ENCODE measurements at regions not wholly inside any gene's neighbourhood (a gene's known extent, or its start where the extent isn't known, plus 50 kb on each side); places are given as distances from the start of the nearest gene placed in this dataset.
"Not testable (repeated sequence)": the region's sequence is repeated elsewhere in the genome, so short reads cannot be mapped to it uniquely, and the experiment has no call there.

- H3K4me1 ChIP-seq, result no peaks in the 10 kb centered on the region
- no peak overlapping the region for H3K27ac ChIP-seq
- TF ChIP-seq, protein P1, sequence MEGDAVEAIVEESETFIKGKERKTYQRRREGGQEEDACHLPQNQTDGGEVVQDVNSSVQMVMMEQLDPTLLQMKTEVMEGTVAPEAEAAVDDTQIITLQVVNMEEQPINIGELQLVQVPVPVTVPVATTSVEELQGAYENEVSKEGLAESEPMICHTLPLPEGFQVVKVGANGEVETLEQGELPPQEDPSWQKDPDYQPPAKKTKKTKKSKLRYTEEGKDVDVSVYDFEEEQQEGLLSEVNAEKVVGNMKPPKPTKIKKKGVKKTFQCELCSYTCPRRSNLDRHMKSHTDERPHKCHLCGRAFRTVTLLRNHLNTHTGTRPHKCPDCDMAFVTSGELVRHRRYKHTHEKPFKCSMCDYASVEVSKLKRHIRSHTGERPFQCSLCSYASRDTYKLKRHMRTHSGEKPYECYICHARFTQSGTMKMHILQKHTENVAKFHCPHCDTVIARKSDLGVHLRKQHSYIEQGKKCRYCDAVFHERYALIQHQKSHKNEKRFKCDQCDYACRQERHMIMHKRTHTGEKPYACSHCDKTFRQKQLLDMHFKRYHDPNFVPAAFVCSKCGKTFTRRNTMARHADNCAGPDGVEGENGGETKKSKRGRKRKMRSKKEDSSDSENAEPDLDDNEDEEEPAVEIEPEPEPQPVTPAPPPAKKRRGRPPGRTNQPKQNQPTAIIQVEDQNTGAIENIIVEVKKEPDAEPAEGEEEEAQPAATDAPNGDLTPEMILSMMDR (IDR thresholded peaks at IDR 0.05), result no peak
- no peak for TF ChIP-seq POLR2A (IDR thresholded peaks at IDR 0.05)
- DNase-seq, result no peak
- H3K27me3 ChIP-seq, result no peaks in the 10 kb centered on the region
- no peaks in the 10 kb centered on the region for H3K36me3 ChIP-seq
- no peaks in the 10 kb centered on the region for H3K9me3 ChIP-seq
- H3K4me3 ChIP-seq, result no peak overlapping the region
Measured at GRCh38 chr20:26169506-26169905, 472.9 kb upstream of the ZNF337 start.

- no peak overlapping the region for H3K4me3 ChIP-seq
- H3K36me3 ChIP-seq, result no peaks in the 10 kb centered on the region
- H3K27ac ChIP-seq, result no peak overlapping the region
- TF ChIP-seq, protein P1 (IDR thresholded peaks at IDR 0.05), result no peak
- TF ChIP-seq POLR2A (IDR thresholded peaks at IDR 0.05), result no peak
- no peaks in the 10 kb centered on the region for H3K9me3 ChIP-seq
- H3K4me1 ChIP-seq, result no peaks in the 10 kb centered on the region
- no peak for DNase-seq
- no peaks in the 10 kb centered on the region for H3K27me3 ChIP-seq
Measured at GRCh38 chr20:26167499-26167898, 470.8 kb upstream of the ZNF337 start.

DNA sequence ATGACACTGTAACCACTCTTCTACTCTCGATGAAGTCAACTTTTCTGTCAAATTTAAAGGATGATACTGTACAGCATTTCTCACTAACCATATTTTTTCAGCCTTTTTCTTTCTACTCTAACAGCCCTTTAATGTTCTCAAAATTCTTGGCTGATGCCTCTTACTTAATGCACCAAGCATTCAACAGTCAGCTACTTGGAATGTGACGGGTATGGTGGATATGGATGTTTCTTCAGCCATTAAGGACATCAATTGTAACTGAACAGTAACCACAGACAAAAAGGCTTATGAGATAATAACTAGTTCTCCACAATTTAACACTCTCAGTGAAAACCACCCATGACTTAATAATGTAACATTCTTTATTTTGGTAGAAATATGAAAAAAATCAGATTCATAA, 467.2 kb upstream of the ZNF337 start:
- no peaks in the 10 kb centered on the region for H3K4me1 ChIP-seq
- H3K36me3 ChIP-seq, result no peaks in the 10 kb centered on the region
- no peaks in the 10 kb centered on the region for H3K9me3 ChIP-seq
- no peak for DNase-seq
- H3K27me3 ChIP-seq, result no peaks in the 10 kb centered on the region
- no peak overlapping the region for H3K27ac ChIP-seq
- TF ChIP-seq, protein P1 (IDR thresholded peaks at IDR 0.05), result no peak
- no peak overlapping the region for H3K4me3 ChIP-seq

DNA sequence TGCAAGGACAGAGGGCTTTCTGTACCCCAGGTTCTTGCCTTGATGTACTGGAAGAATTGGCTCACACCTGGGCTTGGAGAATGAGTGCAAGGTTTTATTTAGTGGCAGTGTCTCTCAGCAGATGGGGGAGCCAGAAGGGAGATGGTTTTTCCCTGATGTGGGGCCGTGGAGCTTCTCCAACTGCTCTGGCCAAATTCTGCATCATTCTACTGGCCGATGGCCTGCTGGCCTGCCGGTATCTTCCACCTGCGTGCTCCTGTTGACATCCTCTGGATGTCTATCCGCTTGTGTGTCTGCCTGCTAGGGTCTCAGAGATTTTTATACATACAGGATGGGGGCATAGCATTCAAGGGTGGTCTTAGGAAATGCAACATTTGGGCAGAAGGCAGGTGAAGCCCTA, 466.5 kb upstream of the ZNF337 start:
- DNase-seq, H3K4me1 ChIP-seq, H3K36me3 ChIP-seq, H3K9me3 ChIP-seq, H3K27ac ChIP-seq, H3K4me3 ChIP-seq, H3K27me3 ChIP-seq: not testable (repeated sequence)

DNA sequence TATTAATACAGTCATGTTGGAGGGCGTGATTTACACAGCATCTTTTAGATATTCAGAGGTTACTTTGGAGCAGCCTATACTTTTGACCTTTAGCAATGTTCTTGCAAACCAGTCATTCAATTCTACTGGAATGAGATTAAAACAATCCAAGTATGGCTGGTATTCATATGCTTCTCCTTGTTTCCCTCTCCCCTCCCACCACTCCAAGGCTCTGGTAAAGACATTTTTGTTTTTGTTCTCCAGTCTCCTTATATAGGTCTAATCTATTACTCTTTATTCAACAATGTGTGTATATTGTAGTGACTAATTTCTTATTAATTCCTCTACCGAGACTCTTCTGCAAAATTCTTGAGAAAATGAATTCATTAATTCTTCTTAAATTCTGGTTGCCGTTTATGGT, 465.1 kb upstream of the ZNF337 start:
- H3K4me3 ChIP-seq, H3K4me1 ChIP-seq, H3K36me3 ChIP-seq, H3K27me3 ChIP-seq, H3K27ac ChIP-seq, DNase-seq, H3K9me3 ChIP-seq: not testable (repeated sequence)

DNA sequence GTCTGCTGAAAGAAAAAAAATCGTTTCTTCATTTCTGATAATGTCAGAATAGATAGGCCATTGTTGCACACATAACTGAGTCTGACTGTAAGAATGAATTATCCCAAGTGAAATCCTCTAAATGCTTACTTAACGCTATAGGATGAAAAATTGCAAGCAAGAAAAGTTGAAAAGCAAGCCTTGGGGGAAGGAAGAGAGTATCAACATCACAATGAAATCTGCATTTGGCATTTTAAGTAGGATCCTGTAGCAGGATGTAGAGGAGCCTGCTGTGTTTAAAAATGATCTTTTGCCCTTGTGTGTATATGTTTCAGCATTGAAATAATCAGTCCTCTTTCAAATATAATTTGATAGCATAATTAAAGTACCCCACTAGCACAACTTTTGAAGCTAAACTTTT, 464.3 kb upstream of the ZNF337 start:
- H3K9me3 ChIP-seq, H3K36me3 ChIP-seq, H3K27ac ChIP-seq, DNase-seq, H3K4me1 ChIP-seq, H3K27me3 ChIP-seq, H3K4me3 ChIP-seq: not testable (repeated sequence)

- Histone ChIP-seq H3K27me3 (no peaks in the 10 kb centered on the region), H3K9me3 (no peaks in the 10 kb centered on the region), H3K4me3 (no peak overlapping the region), H3K27ac (no peak overlapping the region), H3K36me3 (no peaks in the 10 kb centered on the region), H3K4me1 (no peaks in the 10 kb centered on the region)
- DNase-seq, result no peak
- TF ChIP-seq POLR2A (IDR thresholded peaks at IDR 0.05), result no peak
- TF ChIP-seq, protein P1 (IDR thresholded peaks at IDR 0.05), result no peak
Measured at GRCh38 chr20:26154224-26154623, 457.6 kb upstream of the ZNF337 start.

All from Peyer's patch (tissue), 4 donors.